ENCODE measurements at regions not wholly inside any gene's neighbourhood (a gene's known extent, or its start where the extent isn't known, plus 50 kb on each side); places are given as distances from the start of the nearest gene placed in this dataset.

DNA sequence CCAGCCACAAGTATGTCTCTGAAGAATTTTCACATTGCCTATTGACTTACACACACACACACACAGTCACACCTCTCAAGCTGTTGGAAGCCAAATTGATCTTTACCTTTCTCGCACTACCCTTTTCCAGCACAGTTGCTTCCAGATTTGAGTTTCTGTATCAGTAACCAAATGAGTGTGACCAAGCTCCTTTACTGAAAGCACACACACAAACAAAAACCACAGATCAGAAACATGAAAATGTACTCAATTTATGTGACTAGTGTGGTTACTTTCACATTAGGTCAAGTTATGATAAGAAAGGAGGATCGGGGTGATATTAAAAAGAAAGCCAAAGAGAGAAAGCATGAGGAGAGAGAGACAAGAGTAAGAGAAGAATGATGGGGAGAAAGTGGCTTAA, 993.9 kb upstream of the POU3F3 start:
- Histone ChIP-seq H3K27ac (ENCODE audit: low read depth, low read length, severe bottlenecking) (no peak overlapping the region), H3K36me3 (ENCODE audit: control insufficient read depth, insufficient read depth, low read length) (no peaks in the 10 kb centered on the region), H3K9me3 (ENCODE audit: control insufficient read depth, low read length) (no peaks in the 10 kb centered on the region), H3K4me1 (ENCODE audit: control insufficient read depth, insufficient read depth, low read length, poor library complexity, severe bottlenecking) (no peaks in the 10 kb centered on the region), H3K4me3 (ENCODE audit: extremely low read depth, insufficient read depth, low read length, poor library complexity, severe bottlenecking) (no peak overlapping the region)
- 88 to 89% methylated on average over 1 to 2 of the region's 2 CpGs for WGBS, 2 experiments (ENCODE audit: insufficient coverage in 2 of 2)

DNA sequence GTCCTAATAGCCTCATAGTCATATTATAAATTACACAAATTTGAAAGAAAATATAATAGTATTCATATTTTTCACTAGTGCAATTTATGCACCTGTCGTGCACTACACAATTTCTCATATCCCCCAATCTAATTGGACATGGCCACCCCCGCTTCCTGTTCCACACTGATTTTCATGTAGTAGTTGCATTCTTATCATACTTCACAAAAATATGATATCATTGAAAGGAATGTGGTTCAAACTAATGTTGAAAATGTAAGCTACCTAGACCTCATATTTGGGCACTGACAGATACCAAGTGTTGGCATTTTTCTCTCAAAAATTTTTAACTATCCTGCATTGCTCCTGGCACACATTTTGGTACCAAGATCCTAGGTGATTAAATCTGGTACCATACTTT, 985.5 kb upstream of the POU3F3 start:
- Histone ChIP-seq H3K27ac (ENCODE audit: low read depth, low read length, severe bottlenecking) (no peak overlapping the region), H3K36me3 (ENCODE audit: control insufficient read depth, insufficient read depth, low read length) (no peaks in the 10 kb centered on the region), H3K4me1 (ENCODE audit: control insufficient read depth, insufficient read depth, low read length, poor library complexity, severe bottlenecking) (no peaks in the 10 kb centered on the region), H3K9me3 (ENCODE audit: control insufficient read depth, low read length) (no peaks in the 10 kb centered on the region), H3K4me3 (ENCODE audit: extremely low read depth, insufficient read depth, low read length, poor library complexity, severe bottlenecking) (no peak overlapping the region)
- WGBS, 2 experiments (ENCODE audit: insufficient coverage in 2 of 2): no CpG with 5 or more reads among the region's 2 CpGs

DNA sequence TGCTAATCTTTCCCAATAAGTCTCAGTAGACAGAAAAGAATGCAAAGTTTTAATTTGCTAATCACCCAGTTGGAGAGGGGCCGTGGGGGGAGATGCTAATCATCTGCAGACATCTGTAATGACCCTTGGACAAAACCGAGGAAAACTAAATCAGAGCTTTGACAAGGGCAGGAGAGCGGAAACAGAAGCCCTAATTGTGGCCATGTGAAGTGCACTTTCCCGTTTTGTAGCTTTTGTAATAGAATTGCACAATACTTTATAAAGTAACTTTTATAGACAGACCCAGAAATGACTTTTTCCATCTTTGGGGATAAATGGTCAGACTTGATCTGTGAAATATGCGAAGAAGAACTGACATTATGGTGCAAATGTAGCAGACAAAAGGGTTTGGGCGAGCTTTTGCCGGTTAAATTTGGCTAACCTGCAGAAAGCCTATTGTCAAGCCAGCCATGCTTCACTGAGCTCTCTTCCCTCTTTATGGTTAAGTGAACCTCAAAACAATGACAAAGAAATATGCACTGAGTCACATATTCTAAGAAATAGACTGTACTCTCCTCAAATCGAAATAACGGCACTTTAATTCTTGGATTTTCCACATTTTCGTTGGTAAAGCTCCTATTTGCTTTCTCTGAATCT, 980.1 kb upstream of the POU3F3 start:
- no peak overlapping the region for H3K27ac ChIP-seq (ENCODE audit: low read depth, low read length, severe bottlenecking)
- 69 to 75% methylated on average over 9 of the region's 10 CpGs for WGBS, 2 experiments (ENCODE audit: insufficient coverage in 2 of 2)
- H3K36me3 ChIP-seq (ENCODE audit: control insufficient read depth, insufficient read depth, low read length): no peaks in the 10 kb centered on the region
- no peak overlapping the region for H3K4me3 ChIP-seq (ENCODE audit: extremely low read depth, insufficient read depth, low read length, poor library complexity, severe bottlenecking)
- H3K4me1 ChIP-seq (ENCODE audit: control insufficient read depth, insufficient read depth, low read length, poor library complexity, severe bottlenecking): no peaks in the 10 kb centered on the region
- no peaks in the 10 kb centered on the region for H3K9me3 ChIP-seq (ENCODE audit: control insufficient read depth, low read length)

DNA sequence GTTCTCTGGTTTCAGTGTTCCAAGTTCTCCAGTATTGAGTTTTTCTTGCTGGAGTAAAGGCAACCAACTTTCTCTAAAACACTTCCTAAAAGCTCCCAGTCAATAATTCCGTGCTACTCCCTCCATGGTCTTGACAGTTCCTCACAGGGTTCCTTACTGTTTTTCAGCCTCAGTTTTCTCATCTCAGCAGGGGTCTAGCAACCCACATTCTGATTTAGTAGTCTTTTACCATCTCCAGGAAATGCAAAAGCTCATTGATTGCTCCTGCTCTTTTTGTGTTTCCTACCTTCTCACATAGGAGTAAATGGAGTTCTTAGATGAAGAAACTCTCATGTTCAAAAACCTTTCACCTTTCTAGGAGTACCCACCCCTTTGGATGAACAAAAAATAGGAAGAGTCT, 978.8 kb upstream of the POU3F3 start:
- no peak overlapping the region for H3K27ac ChIP-seq (ENCODE audit: low read depth, low read length, severe bottlenecking)
- no peaks in the 10 kb centered on the region for H3K9me3 ChIP-seq (ENCODE audit: control insufficient read depth, low read length)
- H3K4me1 ChIP-seq (ENCODE audit: control insufficient read depth, insufficient read depth, low read length, poor library complexity, severe bottlenecking): no peaks in the 10 kb centered on the region
- no peak overlapping the region for H3K4me3 ChIP-seq (ENCODE audit: extremely low read depth, insufficient read depth, low read length, poor library complexity, severe bottlenecking)
- WGBS, 2 experiments (ENCODE audit: insufficient coverage in 2 of 2): 20% methylated on average over 1 of the region's 1 CpG
- H3K36me3 ChIP-seq (ENCODE audit: control insufficient read depth, insufficient read depth, low read length): no peaks in the 10 kb centered on the region

DNA sequence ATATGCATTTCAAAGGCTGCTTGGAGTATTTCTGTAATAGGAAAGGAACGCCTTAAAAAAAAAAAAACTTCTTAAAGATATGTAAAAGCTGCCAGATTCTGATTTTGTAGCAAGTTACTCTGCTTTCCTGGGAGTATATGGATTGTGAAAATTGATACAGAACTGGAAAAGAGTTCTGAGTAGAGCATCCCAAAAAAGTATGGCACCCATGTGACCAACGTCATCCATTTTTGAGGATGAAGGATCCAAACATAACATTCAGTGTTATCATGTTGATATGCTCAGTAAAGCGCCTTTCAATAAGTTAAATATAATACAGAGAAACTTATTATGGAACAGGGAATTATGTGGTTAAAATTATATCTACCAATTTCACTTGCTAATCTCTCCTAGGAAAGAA, 978.4 kb upstream of the POU3F3 start:
- Histone ChIP-seq H3K9me3 (ENCODE audit: control insufficient read depth, low read length) (no peaks in the 10 kb centered on the region), H3K4me1 (ENCODE audit: control insufficient read depth, insufficient read depth, low read length, poor library complexity, severe bottlenecking) (no peaks in the 10 kb centered on the region), H3K4me3 (ENCODE audit: extremely low read depth, insufficient read depth, low read length, poor library complexity, severe bottlenecking) (no peak overlapping the region), H3K36me3 (ENCODE audit: control insufficient read depth, insufficient read depth, low read length) (no peaks in the 10 kb centered on the region), H3K27ac (ENCODE audit: low read depth, low read length, severe bottlenecking) (no peak overlapping the region)
- 57 to 83% methylated on average over 1 of the region's 3 CpGs for WGBS, 2 experiments (ENCODE audit: insufficient coverage in 2 of 2)

DNA sequence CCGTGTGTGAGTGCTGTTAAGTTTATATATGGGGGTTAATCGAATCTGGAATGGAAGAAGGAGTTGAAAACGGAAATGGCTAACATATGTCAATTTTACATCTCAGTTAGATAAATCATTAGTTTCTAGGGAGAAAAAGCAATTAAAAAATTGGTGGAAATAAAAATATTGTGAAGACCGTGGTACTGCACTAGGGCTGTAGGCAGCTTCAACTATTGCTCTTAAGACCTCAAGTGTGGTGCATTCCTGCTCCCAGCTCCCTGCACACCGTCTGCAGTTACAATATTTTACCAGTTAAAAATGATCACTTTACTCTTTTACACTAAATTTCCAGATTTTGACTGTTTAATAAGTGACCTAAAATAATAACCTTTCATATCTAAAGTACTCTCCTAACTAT, 977.3 kb upstream of the POU3F3 start:
- no peaks in the 10 kb centered on the region for H3K9me3 ChIP-seq (ENCODE audit: control insufficient read depth, low read length)
- H3K4me1 ChIP-seq (ENCODE audit: control insufficient read depth, insufficient read depth, low read length, poor library complexity, severe bottlenecking): no peaks in the 10 kb centered on the region
- no peak overlapping the region for H3K27ac ChIP-seq (ENCODE audit: low read depth, low read length, severe bottlenecking)
- H3K36me3 ChIP-seq (ENCODE audit: control insufficient read depth, insufficient read depth, low read length): no peaks in the 10 kb centered on the region
- WGBS, 2 experiments (ENCODE audit: insufficient coverage in 2 of 2): no CpG with 5 or more reads among the region's 5 CpGs
- H3K4me3 ChIP-seq (ENCODE audit: extremely low read depth, insufficient read depth, low read length, poor library complexity, severe bottlenecking): no peak overlapping the region

DNA sequence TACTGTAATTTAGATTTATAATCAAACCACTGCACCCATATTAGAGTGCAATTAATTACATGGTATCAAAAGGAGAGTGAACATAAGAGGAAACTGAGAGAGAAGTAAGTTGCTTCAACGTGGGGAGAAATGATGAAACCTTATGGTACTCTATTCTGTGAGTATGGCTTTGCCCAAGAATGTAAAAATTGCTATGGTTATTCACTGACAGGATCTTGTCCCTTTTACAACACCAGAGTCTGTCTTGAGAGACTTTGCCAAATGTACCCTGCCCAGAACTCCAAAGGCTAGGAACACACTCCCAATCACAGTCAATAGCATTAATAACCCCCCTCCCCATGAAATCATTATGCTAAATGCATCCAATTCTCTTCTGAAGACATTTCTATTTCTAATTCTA, 974.8 kb upstream of the POU3F3 start:
- no peaks in the 10 kb centered on the region for H3K9me3 ChIP-seq (ENCODE audit: control insufficient read depth, low read length)
- 90% methylated on average over 1 of the region's 1 CpG for WGBS, 2 experiments (ENCODE audit: insufficient coverage in 2 of 2)
- no peaks in the 10 kb centered on the region for H3K4me1 ChIP-seq (ENCODE audit: control insufficient read depth, insufficient read depth, low read length, poor library complexity, severe bottlenecking)
- no peaks in the 10 kb centered on the region for H3K36me3 ChIP-seq (ENCODE audit: control insufficient read depth, insufficient read depth, low read length)
- no peak overlapping the region for H3K27ac ChIP-seq (ENCODE audit: low read depth, low read length, severe bottlenecking)
- H3K4me3 ChIP-seq (ENCODE audit: extremely low read depth, insufficient read depth, low read length, poor library complexity, severe bottlenecking): no peak overlapping the region

DNA sequence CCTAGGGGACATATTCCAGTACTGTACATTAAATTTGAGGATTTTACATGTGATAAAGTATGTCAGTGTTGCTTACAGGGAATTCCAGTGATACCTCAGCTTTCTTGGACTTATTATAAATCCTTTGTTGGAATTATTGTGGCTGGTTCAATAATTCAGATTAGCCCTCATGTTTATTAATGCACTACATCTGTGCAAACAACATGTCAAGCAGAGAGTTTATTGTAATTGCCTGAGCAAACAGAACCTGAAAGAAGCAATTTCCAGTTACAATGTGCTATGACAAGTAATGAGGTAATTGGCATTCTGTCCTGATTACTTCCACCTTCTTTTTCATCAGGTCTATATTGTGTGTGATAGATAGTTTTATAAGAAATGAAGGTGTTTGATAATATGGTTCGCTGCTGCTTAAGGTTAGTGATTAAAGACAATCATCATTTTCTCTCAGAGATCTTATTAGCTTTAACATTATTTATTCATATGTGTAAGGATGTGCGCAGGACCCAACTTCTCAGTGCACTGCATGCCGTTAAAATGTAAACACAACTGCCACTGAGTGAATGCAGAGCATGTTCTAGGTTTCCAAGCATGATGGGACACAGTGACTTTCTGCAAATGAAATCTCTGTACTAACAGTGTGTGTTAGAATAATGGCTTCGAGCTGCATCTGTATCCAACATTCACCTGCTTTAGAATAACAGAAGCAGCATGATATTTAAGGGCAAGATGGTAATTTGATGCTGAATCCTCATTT, 973.7 kb upstream of the POU3F3 start:
- H3K27ac ChIP-seq (ENCODE audit: low read depth, low read length, severe bottlenecking): no peak overlapping the region
- no peaks in the 10 kb centered on the region for H3K4me1 ChIP-seq (ENCODE audit: control insufficient read depth, insufficient read depth, low read length, poor library complexity, severe bottlenecking)
- H3K4me3 ChIP-seq (ENCODE audit: extremely low read depth, insufficient read depth, low read length, poor library complexity, severe bottlenecking): no peak overlapping the region
- no peaks in the 10 kb centered on the region for H3K36me3 ChIP-seq (ENCODE audit: control insufficient read depth, insufficient read depth, low read length)
- 100% methylated on average over 1 of the region's 4 CpGs; no CpG with 5 or more reads in 1 of the 2 experiments for WGBS, 2 experiments (ENCODE audit: insufficient coverage in 2 of 2)
- H3K9me3 ChIP-seq (ENCODE audit: control insufficient read depth, low read length): no peaks in the 10 kb centered on the region

DNA sequence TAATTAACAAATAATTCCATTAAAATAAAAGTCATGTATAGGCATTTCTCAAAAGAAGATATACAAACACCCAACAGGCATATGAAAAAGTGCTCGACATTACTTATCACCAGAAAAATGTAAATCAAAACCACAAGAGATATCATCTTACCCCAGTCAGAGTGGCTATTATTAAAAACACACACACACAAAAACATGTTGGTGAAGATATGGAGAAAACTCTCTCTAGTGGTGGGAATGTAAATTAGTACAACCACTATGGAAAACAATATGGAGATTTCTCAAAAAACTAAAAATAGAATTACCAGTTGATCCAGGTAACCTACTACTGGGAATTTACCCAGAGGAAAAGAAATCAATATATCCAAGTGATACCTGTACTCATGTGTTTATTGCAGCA, 966.3 kb upstream of the POU3F3 start:
- whole genome bisulfite sequencing, 2 experiments (ENCODE audit: insufficient coverage in 2 of 2): no CpG with 5 or more reads among the region's 1 CpG
- Histone ChIP-seq H3K4me3 (ENCODE audit: extremely low read depth, insufficient read depth, low read length, poor library complexity, severe bottlenecking) (no peak overlapping the region), H3K36me3 (ENCODE audit: control insufficient read depth, insufficient read depth, low read length) (no peaks in the 10 kb centered on the region), H3K9me3 (ENCODE audit: control insufficient read depth, low read length) (no peaks in the 10 kb centered on the region), H3K4me1 (ENCODE audit: control insufficient read depth, insufficient read depth, low read length, poor library complexity, severe bottlenecking) (no peaks in the 10 kb centered on the region), H3K27ac (ENCODE audit: low read depth, low read length, severe bottlenecking) (no peak overlapping the region)

DNA sequence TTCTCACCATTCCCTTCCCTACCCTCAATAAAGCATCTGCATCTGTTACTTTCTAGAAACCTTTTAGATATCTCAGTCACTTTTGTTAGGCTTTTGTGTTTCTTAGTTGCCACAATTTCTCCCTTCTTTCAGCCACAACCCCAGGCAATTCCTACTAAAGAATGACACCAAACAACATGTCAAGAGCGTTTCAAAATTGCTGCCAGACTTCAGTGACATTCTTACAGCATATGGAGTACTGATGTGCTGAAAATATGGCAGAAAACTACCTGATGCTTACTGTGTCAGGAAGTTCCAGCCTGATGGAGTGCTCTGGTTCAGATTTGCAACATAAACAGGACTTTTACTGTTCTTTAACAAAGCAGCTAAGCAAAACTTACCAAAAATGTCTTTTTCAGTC, 957.7 kb upstream of the POU3F3 start:
- WGBS, 2 experiments (ENCODE audit: insufficient coverage in 2 of 2): no CpG with 5 or more reads among the region's 1 CpG
- Histone ChIP-seq H3K9me3 (ENCODE audit: control insufficient read depth, low read length) (no peaks in the 10 kb centered on the region), H3K4me1 (ENCODE audit: control insufficient read depth, insufficient read depth, low read length, poor library complexity, severe bottlenecking) (no peaks in the 10 kb centered on the region), H3K4me3 (ENCODE audit: extremely low read depth, insufficient read depth, low read length, poor library complexity, severe bottlenecking) (no peak overlapping the region), H3K27ac (ENCODE audit: low read depth, low read length, severe bottlenecking) (no peak overlapping the region), H3K36me3 (ENCODE audit: control insufficient read depth, insufficient read depth, low read length) (no peaks in the 10 kb centered on the region)

DNA sequence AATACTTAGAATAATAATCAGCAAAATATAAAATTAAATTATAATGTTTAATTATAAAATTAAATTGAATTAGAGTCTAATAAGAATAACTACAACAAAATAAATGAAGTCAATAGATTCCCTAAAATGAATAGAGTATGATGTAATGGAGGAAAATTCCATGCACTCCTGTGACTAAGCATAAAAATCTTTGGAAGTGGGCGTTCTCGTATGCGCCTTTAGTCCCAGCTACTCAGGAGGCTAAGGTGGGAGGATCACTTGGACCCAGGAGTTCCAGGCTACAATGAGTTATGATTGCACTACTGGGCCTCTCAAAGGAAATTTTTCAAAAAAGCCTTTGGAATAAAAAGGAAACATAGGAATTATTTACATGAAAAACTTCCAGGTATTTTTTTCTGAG, 955.4 kb upstream of the POU3F3 start:
- Histone ChIP-seq H3K36me3 (ENCODE audit: control insufficient read depth, insufficient read depth, low read length) (no peaks in the 10 kb centered on the region), H3K4me1 (ENCODE audit: control insufficient read depth, insufficient read depth, low read length, poor library complexity, severe bottlenecking) (no peaks in the 10 kb centered on the region), H3K4me3 (ENCODE audit: extremely low read depth, insufficient read depth, low read length, poor library complexity, severe bottlenecking) (no peak overlapping the region), H3K27ac (ENCODE audit: low read depth, low read length, severe bottlenecking) (no peak overlapping the region), H3K9me3 (ENCODE audit: control insufficient read depth, low read length) (no peaks in the 10 kb centered on the region)
- WGBS, 2 experiments (ENCODE audit: insufficient coverage in 2 of 2): 95 to 100% methylated on average over 3 of the region's 3 CpGs
